Progenitor cell of endocrine pancreas (in vitro differentiated cells): ENCODE measurements at regions not wholly inside any gene's neighbourhood (a gene's known extent, or its start where the extent isn't known, plus 50 kb on each side); places are given as distances from the start of the nearest gene placed in this dataset.

Experiments used
- DNase-seq: peaks from one replicate; pipeline ENCODE4 v3.0.0; 2021; ENCODE audit warnings: low spot score; ENCODE audit not compliant: unreplicated experiment
- H3K27ac Mint-ChIP-seq: 2 replicates; pipeline ENCODE4 v1.8.0; 2021; ENCODE audit warnings: mild to moderate bottlenecking, moderate library complexity, mixed read lengths
- H3K27me3 Mint-ChIP-seq: 2 replicates; pipeline ENCODE4 v1.8.0; 2021; ENCODE audit warnings: mixed read lengths
- H3K36me3 Mint-ChIP-seq: 2 replicates; pipeline ENCODE4 v1.8.0; 2022; ENCODE audit warnings: mixed read lengths; ENCODE audit not compliant: insufficient read depth
- H3K4me1 Mint-ChIP-seq: 2 replicates; pipeline ENCODE4 v1.8.0; 2021; ENCODE audit warnings: low read depth, mixed read lengths
- H3K4me3 Mint-ChIP-seq: 2 replicates; pipeline ENCODE4 v1.8.0; 2021; ENCODE audit warnings: low read depth, mild to moderate bottlenecking, moderate library complexity, mixed read lengths
- H3K9me3 Mint-ChIP-seq: 2 replicates; pipeline ENCODE4 v1.8.0; 2021; ENCODE audit warnings: low read depth, mixed read lengths
- TF ChIP-seq, protein P1 (sequence below): fragments of 200-600 bp; sonication (generic); IDR thresholded peaks from one replicate; pipeline ENCODE4 v1.5.0; 2021; ENCODE audit warnings: antibody characterized with exemption, mild to moderate bottlenecking; ENCODE audit not compliant: unreplicated experiment

DNA sequence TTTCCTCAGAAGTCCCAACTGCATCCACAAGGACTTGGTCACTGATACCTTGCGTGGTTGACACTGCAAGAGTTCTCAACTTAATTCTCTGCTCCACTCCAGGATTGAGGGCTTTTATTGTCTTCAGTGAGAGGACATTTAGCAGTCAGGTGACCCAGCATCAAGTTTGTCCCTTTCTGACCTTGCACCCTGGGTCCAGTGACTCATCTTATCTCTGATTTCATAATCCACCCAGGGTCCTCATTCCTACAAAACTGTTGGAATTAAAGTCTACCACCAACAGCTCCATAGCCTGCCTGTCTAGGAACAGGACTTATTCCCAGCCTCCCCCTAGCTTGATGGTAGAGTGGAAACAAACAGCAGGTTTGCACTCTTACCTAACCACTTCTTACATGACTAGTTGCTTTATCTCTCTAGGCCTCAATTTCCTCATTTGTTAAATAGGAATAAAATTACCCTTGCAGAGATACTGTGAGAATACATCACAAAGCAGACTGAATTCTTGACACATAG is 151.3 kb upstream of the LPP start:
- H3K27me3 Mint-ChIP-seq, result peaks cover 17% of the 10 kb centered on the region
- H3K4me1 Mint-ChIP-seq, result peaks cover 30% of the 10 kb centered on the region
- H3K36me3 Mint-ChIP-seq, result no peaks in the 10 kb centered on the region
- H3K27ac Mint-ChIP-seq, result no peak overlapping the region
- no peaks in the 10 kb centered on the region for H3K9me3 Mint-ChIP-seq
- no peak for DNase-seq
- no peak overlapping the region for H3K4me3 Mint-ChIP-seq
- TF ChIP-seq, protein P1, sequence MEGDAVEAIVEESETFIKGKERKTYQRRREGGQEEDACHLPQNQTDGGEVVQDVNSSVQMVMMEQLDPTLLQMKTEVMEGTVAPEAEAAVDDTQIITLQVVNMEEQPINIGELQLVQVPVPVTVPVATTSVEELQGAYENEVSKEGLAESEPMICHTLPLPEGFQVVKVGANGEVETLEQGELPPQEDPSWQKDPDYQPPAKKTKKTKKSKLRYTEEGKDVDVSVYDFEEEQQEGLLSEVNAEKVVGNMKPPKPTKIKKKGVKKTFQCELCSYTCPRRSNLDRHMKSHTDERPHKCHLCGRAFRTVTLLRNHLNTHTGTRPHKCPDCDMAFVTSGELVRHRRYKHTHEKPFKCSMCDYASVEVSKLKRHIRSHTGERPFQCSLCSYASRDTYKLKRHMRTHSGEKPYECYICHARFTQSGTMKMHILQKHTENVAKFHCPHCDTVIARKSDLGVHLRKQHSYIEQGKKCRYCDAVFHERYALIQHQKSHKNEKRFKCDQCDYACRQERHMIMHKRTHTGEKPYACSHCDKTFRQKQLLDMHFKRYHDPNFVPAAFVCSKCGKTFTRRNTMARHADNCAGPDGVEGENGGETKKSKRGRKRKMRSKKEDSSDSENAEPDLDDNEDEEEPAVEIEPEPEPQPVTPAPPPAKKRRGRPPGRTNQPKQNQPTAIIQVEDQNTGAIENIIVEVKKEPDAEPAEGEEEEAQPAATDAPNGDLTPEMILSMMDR, result no peak

DNA sequence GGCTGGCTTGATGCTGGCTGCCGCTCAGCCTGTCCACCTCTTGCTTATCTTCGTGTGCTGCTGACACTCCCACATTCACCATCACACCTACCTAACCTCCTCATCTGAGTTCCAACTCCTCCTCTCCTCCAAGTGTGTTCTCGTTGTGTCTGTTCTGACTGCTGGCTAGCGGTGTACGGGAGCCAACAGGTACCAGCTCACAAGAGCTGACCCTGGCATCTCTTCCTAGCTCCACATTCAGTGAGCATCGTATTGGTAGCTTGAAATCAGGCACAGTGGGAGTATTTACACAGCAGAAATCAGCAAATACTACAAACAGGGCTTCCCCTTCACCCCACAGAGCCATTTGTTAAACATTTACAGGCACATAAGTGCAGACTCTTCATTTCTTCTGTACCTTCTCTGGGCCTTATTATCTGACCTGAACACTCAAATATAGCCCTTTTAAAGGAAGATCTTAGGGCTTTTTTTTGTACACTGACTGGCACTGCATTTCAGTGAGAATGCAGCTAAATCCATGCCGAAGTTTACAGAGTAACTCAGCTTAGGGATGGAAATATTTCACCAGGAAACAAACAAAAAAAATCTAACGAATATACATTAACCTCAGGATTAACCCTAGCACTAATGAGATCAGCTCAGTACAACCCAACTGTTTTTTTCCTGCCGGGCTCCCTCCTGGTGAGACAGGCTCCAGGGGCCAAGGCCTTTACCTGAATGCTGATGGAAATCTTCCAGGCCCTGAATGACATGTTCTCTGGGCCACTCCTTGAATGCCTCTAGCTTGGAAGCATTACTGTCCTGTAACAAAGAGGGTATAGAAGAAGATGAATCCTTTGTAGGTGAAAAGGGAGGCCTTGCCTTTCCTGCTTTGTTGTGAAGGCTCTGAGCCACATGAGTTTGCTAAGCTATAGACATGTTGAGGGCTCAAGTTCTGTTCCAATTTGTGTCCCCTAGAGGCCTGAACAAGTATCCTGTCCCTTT is 150.5 kb upstream of the LPP start:
- H3K27ac Mint-ChIP-seq, result peak overlapping the region; percentile 47
- peak overlapping the region; percentile 4 for H3K4me3 Mint-ChIP-seq

DNA sequence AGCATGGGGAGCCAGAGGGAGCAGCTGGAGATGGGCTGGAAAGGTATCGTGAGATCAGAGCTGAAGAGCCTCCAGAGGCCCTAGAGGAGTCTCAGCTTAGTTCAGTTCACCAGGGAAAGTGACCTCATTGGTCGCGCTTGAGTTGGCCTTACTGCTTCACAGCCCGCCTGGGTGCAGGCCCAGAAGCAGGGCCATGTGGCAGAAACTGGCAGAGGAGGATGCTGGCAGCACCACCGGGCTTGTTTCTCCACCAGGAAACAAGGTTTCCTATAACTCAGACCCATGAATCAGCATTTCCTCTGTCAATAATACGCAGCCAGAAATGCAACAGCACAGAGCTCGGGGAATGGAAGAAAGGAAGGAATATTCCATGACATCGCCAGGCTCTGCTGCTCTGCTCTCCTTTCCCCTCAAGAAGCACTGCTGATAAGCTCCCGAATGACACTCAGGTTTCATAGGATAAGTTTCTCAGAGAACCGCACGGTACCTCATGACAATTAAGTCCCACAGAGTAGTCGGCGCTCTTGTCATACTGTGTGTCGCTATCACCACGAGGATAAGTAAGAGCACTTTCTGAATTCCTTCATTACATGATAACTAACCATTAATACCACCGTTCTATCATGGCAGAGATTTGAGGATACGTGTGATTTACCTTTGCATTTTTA is 147.1 kb upstream of the LPP start:
- peaks cover 4% of the 10 kb centered on the region for H3K9me3 Mint-ChIP-seq
- no peak overlapping the region for H3K4me3 Mint-ChIP-seq
- TF ChIP-seq, protein P1, result no peak
- no peaks in the 10 kb centered on the region for H3K36me3 Mint-ChIP-seq
- H3K4me1 Mint-ChIP-seq, result peaks cover 24% of the 10 kb centered on the region
- H3K27me3 Mint-ChIP-seq, result peaks cover 16% of the 10 kb centered on the region
- H3K27ac Mint-ChIP-seq, result no peak overlapping the region
- DNase-seq, result no peak

More for the DNA sequence above, 150.5 kb upstream of the LPP start:
- DNase-seq, result no peak
- no peaks in the 10 kb centered on the region for H3K9me3 Mint-ChIP-seq
- TF ChIP-seq, protein P1, result no peak
- no peaks in the 10 kb centered on the region for H3K36me3 Mint-ChIP-seq
- peaks cover 18% of the 10 kb centered on the region for H3K27me3 Mint-ChIP-seq
- H3K4me1 Mint-ChIP-seq, result peaks cover 26% of the 10 kb centered on the region

DNA sequence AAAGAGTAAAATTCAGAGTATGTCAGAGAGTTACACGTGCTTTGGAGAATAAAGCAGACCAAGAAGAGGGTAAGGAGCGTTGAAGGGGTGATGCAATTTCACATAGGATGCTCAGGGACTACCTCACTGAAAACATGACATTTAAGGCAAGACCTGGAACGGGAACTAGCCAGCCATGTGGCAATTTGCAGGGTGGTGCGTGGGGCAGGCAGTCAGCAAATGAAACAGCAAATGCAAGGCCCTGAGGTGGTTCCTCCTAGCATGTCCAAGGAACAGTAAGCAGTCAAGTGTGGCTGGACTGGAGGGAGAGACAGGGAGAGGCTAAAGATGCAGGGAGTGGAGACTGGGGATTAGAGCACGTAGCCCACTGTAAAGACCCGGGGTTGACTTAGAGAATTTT is 146.1 kb upstream of the LPP start:
- Mint-ChIP-seq H3K4me3 (no peak overlapping the region), H3K27ac (no peak overlapping the region), H3K9me3 (peaks cover 9% of the 10 kb centered on the region), H3K36me3 (no peaks in the 10 kb centered on the region), H3K27me3 (peaks cover 14% of the 10 kb centered on the region), H3K4me1 (peaks cover 18% of the 10 kb centered on the region)
- no peak for DNase-seq
- TF ChIP-seq, protein P1, result no peak

DNA sequence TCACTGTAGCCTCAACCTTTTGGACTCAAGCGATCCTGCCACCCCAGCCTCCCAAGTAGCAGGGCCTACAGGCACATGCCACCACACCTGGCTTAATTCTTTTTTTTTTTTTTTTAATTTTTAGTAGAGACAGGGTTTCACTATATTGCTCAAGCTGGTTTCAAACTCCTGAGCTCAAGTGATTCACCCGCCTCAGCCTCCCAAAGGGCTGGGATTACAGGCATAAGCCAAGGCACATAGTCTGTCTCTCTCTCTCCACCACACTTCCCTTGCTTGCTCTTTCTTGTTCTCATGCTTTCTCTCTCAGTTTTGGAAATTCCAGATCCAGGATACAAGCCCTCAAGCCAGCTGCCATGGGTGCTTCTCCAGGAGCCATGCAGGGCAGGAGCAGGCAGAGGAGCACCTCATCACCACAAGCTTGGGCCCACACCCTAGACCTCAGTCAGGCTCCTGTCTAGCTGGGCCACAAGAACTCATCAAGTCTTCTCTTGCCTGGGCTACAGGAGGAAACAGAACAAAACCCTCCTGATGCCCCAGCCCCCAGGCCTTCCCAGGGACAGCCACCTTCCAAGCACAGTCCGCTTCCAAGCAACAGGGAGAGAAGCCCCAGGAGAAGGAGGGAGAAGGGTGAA is 145.3 kb upstream of the LPP start:
- H3K4me3 Mint-ChIP-seq, result no peak overlapping the region
- peaks cover 10% of the 10 kb centered on the region for H3K4me1 Mint-ChIP-seq
- no peak for DNase-seq
- peaks cover 14% of the 10 kb centered on the region for H3K27me3 Mint-ChIP-seq
- H3K36me3 Mint-ChIP-seq, result no peaks in the 10 kb centered on the region
- H3K27ac Mint-ChIP-seq, result no peak overlapping the region
- TF ChIP-seq, protein P1, result no peak
- H3K9me3 Mint-ChIP-seq, result peaks cover 9% of the 10 kb centered on the region
